DND-41 (cell line): ENCODE measurements at regions not wholly inside any gene's neighbourhood (a gene's known extent, or its start where the extent isn't known, plus 50 kb on each side); places are given as distances from the start of the nearest gene placed in this dataset.

ENCODE experiments used
- ATAC-seq: fragments of 200-7000 bp; cut with Tn5 transposase; 3 replicates; pipeline ENCODE4 v1.9.1; 2021; ENCODE audit warnings: low read depth; ENCODE audit not compliant: insufficient read depth
- DNase-seq: peaks from one replicate; pipeline ENCODE4 v3.0.0-alpha.2; 2020
- H2AFZ ChIP-seq: 2 replicates; pipeline ENCODE4 v1.6.0; 2012; ENCODE audit warnings: low read depth, low read length
- H3K27ac ChIP-seq: 2 replicates; pipeline ENCODE4 v1.5.1; 2012; ENCODE audit warnings: low read length, inconsistent platforms
- H3K27me3 ChIP-seq: fragments of 200-600 bp; sonication (generic); 2 replicates; pipeline ENCODE4 v1.6.0; 2012; ENCODE audit warnings: low read length, mild to moderate bottlenecking, inconsistent platforms; ENCODE audit not compliant: insufficient read depth, poor library complexity
- H3K36me3 ChIP-seq: 2 replicates; pipeline ENCODE4 v1.5.1; 2012; ENCODE audit warnings: low read length, inconsistent platforms; ENCODE audit not compliant: insufficient read depth
- H3K4me1 ChIP-seq: 2 replicates; pipeline ENCODE4 v1.5.1; 2012; ENCODE audit warnings: mild to moderate bottlenecking, low read length; ENCODE audit not compliant: insufficient read depth
- H3K4me2 ChIP-seq: 2 replicates; pipeline ENCODE4 v1.6.0; 2012; ENCODE audit warnings: mild to moderate bottlenecking, moderate library complexity, low read length, inconsistent platforms; ENCODE audit not compliant: insufficient read depth
- H3K4me3 ChIP-seq, 2 experiments: fragments of 200-600 bp in 1 of 2; shearing (Covaris generic) in 1 of 2; 2 replicates each; pipeline ENCODE4 v1.5.1; 2012 to 2016; ENCODE audit warnings: inconsistent platforms in 2 of 2, low read length in 2 of 2, mild to moderate bottlenecking in 2 of 2, low read depth in 1 of 2, moderate library complexity in 1 of 2
- H3K79me2 ChIP-seq: 2 replicates; pipeline ENCODE4 v1.6.0; 2012; ENCODE audit warnings: low read length, inconsistent platforms; ENCODE audit not compliant: insufficient read depth
- H3K9ac ChIP-seq: 2 replicates; pipeline ENCODE4 v1.6.0; 2012; ENCODE audit warnings: low read depth, mild to moderate bottlenecking, inconsistent platforms, low read length, moderate library complexity
- H3K9me3 ChIP-seq: 2 replicates; pipeline ENCODE4 v1.5.1; 2012; ENCODE audit warnings: low read length, moderate library complexity, mild to moderate bottlenecking, inconsistent platforms; ENCODE audit not compliant: insufficient read depth, severe bottlenecking
- H4K20me1 ChIP-seq: 2 replicates; pipeline ENCODE4 v1.6.0; 2012; ENCODE audit warnings: low read length; ENCODE audit not compliant: insufficient read depth
- CTCF ChIP-seq: IDR thresholded peaks from 2 replicates; pipeline ENCODE4 v1.5.1; 2012; ENCODE audit warnings: borderline replicate concordance, low read length, moderate library complexity, mild to moderate bottlenecking; ENCODE audit not compliant: poor library complexity, severe bottlenecking; ENCODE audit errors: extremely low read depth
- EZH2 ChIP-seq: IDR thresholded peaks from 3 replicates; pipeline ENCODE4 v1.6.1; 2012; ENCODE audit warnings: borderline replicate concordance, low read depth, mild to moderate bottlenecking, moderate library complexity, low read length, inconsistent platforms; ENCODE audit not compliant: severe bottlenecking

GRCh38 chr3:44056446-44057240 is 185.0 kb upstream of the TOPAZ1 start:
- TF ChIP-seq CTCF, result no peak
- no peak for TF ChIP-seq EZH2
- Histone ChIP-seq H3K4me2 (no peak overlapping the region), H3K27ac (no peak overlapping the region), H3K36me3 (no peaks in the 10 kb centered on the region), H3K9me3 (no peaks in the 10 kb centered on the region), H2AFZ (no peak overlapping the region), H3K27me3 (peaks cover 8% of the 10 kb centered on the region), H4K20me1 (no peaks in the 10 kb centered on the region), H3K79me2 (no peaks in the 10 kb centered on the region), H3K4me1 (no peaks in the 10 kb centered on the region), H3K4me3 (no peak overlapping the region), H3K9ac (no peak overlapping the region)
- DNase-seq (no peak), ATAC-seq (no peak)

GRCh38 chr3:44058022-44058867 is 183.4 kb upstream of the TOPAZ1 start:
- no peak overlapping the region for H2AFZ ChIP-seq
- no peaks in the 10 kb centered on the region for H4K20me1 ChIP-seq
- no peak for DNase-seq
- H3K4me2 ChIP-seq, result no peak overlapping the region
- H3K36me3 ChIP-seq, result no peaks in the 10 kb centered on the region
- no peak overlapping the region for H3K9ac ChIP-seq
- no peaks in the 10 kb centered on the region for H3K4me1 ChIP-seq
- H3K27ac ChIP-seq, result no peak overlapping the region
- no peak for ATAC-seq
- H3K79me2 ChIP-seq, result no peaks in the 10 kb centered on the region
- H3K9me3 ChIP-seq, result no peaks in the 10 kb centered on the region
- no peak overlapping the region for H3K4me3 ChIP-seq
- H3K27me3 ChIP-seq, result peaks cover 13% of the 10 kb centered on the region
- TF ChIP-seq EZH2 (no peak), CTCF (no peak)

GRCh38 chr3:44058868-44059203 is 182.8 kb upstream of the TOPAZ1 start:
- Histone ChIP-seq H3K27me3 (peaks cover 13% of the 10 kb centered on the region), H3K36me3 (no peaks in the 10 kb centered on the region), H2AFZ (no peak overlapping the region), H3K27ac (no peak overlapping the region), H3K9ac (no peak overlapping the region), H4K20me1 (no peaks in the 10 kb centered on the region), H3K4me1 (no peaks in the 10 kb centered on the region), H3K79me2 (no peaks in the 10 kb centered on the region), H3K4me3 (no peak overlapping the region), H3K9me3 (no peaks in the 10 kb centered on the region), H3K4me2 (no peak overlapping the region)
- ATAC-seq, result no peak
- no peak for DNase-seq
- TF ChIP-seq EZH2 (no peak), CTCF (no peak)
